ENCODE measurements at regions not wholly inside any gene's neighbourhood (a gene's known extent, or its start where the extent isn't known, plus 50 kb on each side); places are given as distances from the start of the nearest gene placed in this dataset.

DNA sequence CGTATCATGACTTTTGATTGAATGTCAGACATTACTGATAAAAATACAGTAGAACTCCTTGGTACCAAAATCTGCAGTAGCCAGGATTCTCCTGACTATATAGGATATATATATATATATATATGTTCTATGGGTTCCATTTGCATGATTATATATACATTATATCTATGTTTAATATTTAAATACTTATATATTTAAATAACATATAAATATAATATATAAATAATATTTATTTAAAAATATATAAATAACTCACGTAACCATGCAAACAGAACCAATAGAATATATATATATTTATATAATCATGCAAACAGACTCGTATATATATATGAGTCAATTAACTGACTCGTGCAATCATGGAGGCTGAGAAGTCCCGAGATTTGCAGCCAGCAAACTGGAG lies 278.8 kb upstream of the PLXNA2 start:
- TF ChIP-seq, protein P1, sequence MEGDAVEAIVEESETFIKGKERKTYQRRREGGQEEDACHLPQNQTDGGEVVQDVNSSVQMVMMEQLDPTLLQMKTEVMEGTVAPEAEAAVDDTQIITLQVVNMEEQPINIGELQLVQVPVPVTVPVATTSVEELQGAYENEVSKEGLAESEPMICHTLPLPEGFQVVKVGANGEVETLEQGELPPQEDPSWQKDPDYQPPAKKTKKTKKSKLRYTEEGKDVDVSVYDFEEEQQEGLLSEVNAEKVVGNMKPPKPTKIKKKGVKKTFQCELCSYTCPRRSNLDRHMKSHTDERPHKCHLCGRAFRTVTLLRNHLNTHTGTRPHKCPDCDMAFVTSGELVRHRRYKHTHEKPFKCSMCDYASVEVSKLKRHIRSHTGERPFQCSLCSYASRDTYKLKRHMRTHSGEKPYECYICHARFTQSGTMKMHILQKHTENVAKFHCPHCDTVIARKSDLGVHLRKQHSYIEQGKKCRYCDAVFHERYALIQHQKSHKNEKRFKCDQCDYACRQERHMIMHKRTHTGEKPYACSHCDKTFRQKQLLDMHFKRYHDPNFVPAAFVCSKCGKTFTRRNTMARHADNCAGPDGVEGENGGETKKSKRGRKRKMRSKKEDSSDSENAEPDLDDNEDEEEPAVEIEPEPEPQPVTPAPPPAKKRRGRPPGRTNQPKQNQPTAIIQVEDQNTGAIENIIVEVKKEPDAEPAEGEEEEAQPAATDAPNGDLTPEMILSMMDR (conservative IDR thresholded peaks at IDR 0.05 in 1 of 2, IDR thresholded peaks at IDR 0.05 in 1 of 2; ENCODE audit: extremely low read depth in 1 of 2, insufficient read depth in 1 of 2, low read depth in 1 of 2, low read length in 2 of 2) = no peak
- TF ChIP-seq EZH2 (IDR thresholded peaks at IDR 0.05; ENCODE audit: borderline replicate concordance, low read length) = no peak
